B cell (primary cell): ENCODE measurements at regions not wholly inside any gene's neighbourhood (a gene's known extent, or its start where the extent isn't known, plus 50 kb on each side); places are given as distances from the start of the nearest gene placed in this dataset.

Experiments
- EZH2 ChIP-seq: IDR thresholded peaks from 2 replicates; pipeline ENCODE4 v1.6.1; 2012; ENCODE audit warnings: borderline replicate concordance, low read depth, mild to moderate bottlenecking, moderate library complexity, low read length; ENCODE audit not compliant: insufficient read depth, poor library complexity, severe bottlenecking
- TF ChIP-seq, protein P1 (sequence below): fragments of 200-600 bp; IDR thresholded peaks from one replicate; pipeline ENCODE4 v1.8.0; 2022; ENCODE audit warnings: antibody characterized with exemption, mild to moderate bottlenecking

DNA sequence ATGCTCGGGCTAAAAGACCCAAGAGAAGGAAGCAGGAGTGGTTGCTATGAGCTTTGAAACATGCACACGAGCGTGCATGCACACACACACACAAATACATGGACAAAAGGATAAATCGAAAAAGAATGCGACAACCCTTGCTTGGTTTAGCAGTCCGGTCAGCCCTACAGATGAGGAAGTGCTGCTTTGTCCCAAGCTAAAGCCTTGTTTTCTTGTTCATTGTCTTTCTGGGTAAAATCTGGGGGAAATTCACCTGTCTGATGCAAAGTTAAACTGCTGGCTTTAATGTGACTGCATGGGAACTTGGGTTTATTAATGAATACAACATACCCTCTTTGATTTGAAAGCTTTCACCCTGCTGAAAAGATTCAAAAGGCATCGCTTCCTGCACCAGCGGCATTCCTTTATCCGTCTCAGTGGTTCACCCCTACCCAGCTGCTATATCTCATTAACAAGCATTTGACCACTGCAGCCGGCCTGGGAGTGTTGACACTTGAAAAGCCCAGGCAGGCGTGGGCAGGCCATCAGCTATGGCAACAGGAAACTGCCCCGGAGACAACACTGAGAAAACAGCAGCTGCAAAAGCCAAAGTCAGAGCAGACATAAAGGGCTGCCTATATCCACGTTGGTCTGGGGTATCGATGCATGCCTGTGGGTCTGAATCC lies 301.7 kb downstream of the NDFIP2 start:
- TF ChIP-seq, protein P1, sequence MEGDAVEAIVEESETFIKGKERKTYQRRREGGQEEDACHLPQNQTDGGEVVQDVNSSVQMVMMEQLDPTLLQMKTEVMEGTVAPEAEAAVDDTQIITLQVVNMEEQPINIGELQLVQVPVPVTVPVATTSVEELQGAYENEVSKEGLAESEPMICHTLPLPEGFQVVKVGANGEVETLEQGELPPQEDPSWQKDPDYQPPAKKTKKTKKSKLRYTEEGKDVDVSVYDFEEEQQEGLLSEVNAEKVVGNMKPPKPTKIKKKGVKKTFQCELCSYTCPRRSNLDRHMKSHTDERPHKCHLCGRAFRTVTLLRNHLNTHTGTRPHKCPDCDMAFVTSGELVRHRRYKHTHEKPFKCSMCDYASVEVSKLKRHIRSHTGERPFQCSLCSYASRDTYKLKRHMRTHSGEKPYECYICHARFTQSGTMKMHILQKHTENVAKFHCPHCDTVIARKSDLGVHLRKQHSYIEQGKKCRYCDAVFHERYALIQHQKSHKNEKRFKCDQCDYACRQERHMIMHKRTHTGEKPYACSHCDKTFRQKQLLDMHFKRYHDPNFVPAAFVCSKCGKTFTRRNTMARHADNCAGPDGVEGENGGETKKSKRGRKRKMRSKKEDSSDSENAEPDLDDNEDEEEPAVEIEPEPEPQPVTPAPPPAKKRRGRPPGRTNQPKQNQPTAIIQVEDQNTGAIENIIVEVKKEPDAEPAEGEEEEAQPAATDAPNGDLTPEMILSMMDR = no peak
- no peak for TF ChIP-seq EZH2
